Heart left ventricle (tissue), 16 donors: ENCODE measurements at regions not wholly inside any gene's neighbourhood (a gene's known extent, or its start where the extent isn't known, plus 50 kb on each side); places are given as distances from the start of the nearest gene placed in this dataset.

Source experiments
- ATAC-seq, 4 donors: fragments of 200-7000 bp; cut with Tn5 transposase; one replicate each; pipeline ENCODE4 v1.9.1; 2020 to 2022; ENCODE audit warnings: moderate library complexity in 4 of 4, mild to moderate bottlenecking in 3 of 4, moderate number of reproducible peaks in 1 of 4
- DNase-seq, 5 donors: peaks; one replicate each; pipeline ENCODE4 v3.0.0-alpha.2; 2020
- H3K27ac ChIP-seq, 12 donors: fragments of 200-600 bp; sonication (generic) in 4 of 12; one replicate each; pipeline versions ENCODE4 v1.5.0 to v1.8.0; 2016 to 2022; ENCODE audit warnings: mild to moderate bottlenecking in 2 of 12
- H3K27me3 ChIP-seq, 9 donors: fragments of 200-600 bp; sonication (generic) in 2 of 9; one replicate each; pipeline versions ENCODE4 v1.5.1 to v1.8.0; 2016 to 2022; ENCODE audit warnings: mild to moderate bottlenecking in 3 of 9
- H3K36me3 ChIP-seq, 9 donors: fragments of 200-600 bp; sonication (generic) in 2 of 9; one replicate each; pipeline versions ENCODE4 v1.5.0 to v1.8.0; 2018 to 2022; ENCODE audit warnings: mild to moderate bottlenecking in 2 of 9
- H3K4me1 ChIP-seq, 12 donors: fragments of 200-600 bp; sonication (generic) in 4 of 12; one replicate each; pipeline versions ENCODE4 v1.5.0 to v1.8.0; 2016 to 2022; ENCODE audit warnings: mild to moderate bottlenecking in 3 of 12
- H3K4me3 ChIP-seq, 12 donors: fragments of 200-600 bp; sonication (generic) in 4 of 12; one replicate each; pipeline versions ENCODE4 v1.5.0 to v1.8.0; 2017 to 2022; ENCODE audit warnings: mild to moderate bottlenecking in 9 of 12, moderate library complexity in 4 of 12
- H3K9me3 ChIP-seq, 12 donors: fragments of 200-600 bp; sonication (generic) in 4 of 12; one replicate each; pipeline versions ENCODE4 v1.5.0 to v1.8.0; 2016 to 2022; ENCODE audit warnings: mild to moderate bottlenecking in 1 of 12
- CTCF ChIP-seq, 12 donors: fragments of 200-600 bp; sonication (generic) in 4 of 12; IDR thresholded peaks; one replicate each; pipeline versions ENCODE4 v1.5.0 to v1.8.0; 2018 to 2022; ENCODE audit warnings: antibody characterized with exemption in 12 of 12, mild to moderate bottlenecking in 5 of 12
- POLR2A ChIP-seq, 2 donors: fragments of 450-650 bp; IDR thresholded peaks; one replicate each; pipeline ENCODE4 v1.6.1; 2017; ENCODE audit warnings: antibody characterized with exemption in 2 of 2, mild to moderate bottlenecking in 2 of 2, moderate library complexity in 2 of 2
- WGBS, 4 donors: extraction: QIAGEN DNeasy Blood & Tissue Kit in 2 of 4; methylation state at CpG; one replicate each; pipeline versions ENCODE4 v1.1.5 to v1.1.7; 2013 to 2018; 5-methylcytosine and 5-hydroxymethylcytosine counted together
- intact Hi-C, 10 donors: fragments of 100-400 bp; cut with DNase I; formaldehyde crosslinking; loops; one replicate each; pipeline versions ENCODE4 v1.11.1 to v1.14.2; 2022
- donor health status: ischemic (EF 13 %, LVEDD 7.1; RV severe dilation, severe dysfunction).
- donor health status: healthy with polysubstance abuse.
- donor health status: DM: no; HTN: yes; CAD: no.
- donor health status: DM: no; HTN: no; CAD: no.
- donor health status: ischemic (EF 25% LVEDD 6.9; RV normal size, moderate dysfunction).
- donor health status: ischemic (EF 25% LVEDD 5.7; RV mildly dilated, moderate dysfunction).
- donor health status: healthy.
- donor health status: DM: yes; HTN: yes; CAD: no.
- donor health status: ischemic (EF 35%, LVEDD 5.7; RV mildly dilated, moderate dysfunction).
- donor health status: nonischemic (EF 11% LVEDD 7.7; RV severe dilation, severe dysfunction).
- donor health status: DM: yes; HTN: yes; CAD: no.
- donor health status: PGD.
- donor health status: ischemic (EF 29% LVEDD 5.4; RV normal size, mild dysfunction).
- donor health status: nonischemic (EF 23%, LVEDD 6.1; RV moderate dilation, normal function).

DNA sequence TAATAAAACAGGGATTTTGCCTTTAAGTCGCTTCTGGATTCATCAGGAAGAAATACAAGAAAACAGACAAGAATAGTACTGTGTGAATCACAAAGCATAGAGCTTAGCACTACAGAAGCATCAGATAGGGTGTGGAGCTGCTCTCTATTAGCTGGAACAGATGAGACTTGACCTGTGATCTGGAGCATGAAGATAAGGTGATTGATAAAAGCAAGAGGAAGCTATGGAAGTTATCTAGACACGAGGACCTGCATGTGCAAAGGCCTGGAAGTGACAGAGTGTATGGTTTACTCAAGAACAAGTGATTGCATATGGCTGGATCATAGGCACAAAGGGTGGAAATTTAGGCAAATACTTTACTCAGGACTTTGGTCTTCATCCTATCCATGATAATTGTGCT lies 112.9 kb upstream of the MLIP start:
- no peaks in the 10 kb centered on the region for H3K9me3 ChIP-seq
- DNase-seq: no peak
- WGBS, 4 donors: 44 to 60% (median 54%) methylated on average over 2 of the region's 2 CpGs
- H3K27ac ChIP-seq: peak overlapping the region in 1 of 12 donors; percentile 15
- H3K36me3 ChIP-seq: no peaks in the 10 kb centered on the region
- TF ChIP-seq POLR2A (IDR thresholded peaks at IDR 0.05) (no peak), CTCF (IDR thresholded peaks at IDR 0.05) (no peak)
- ATAC-seq: peak in 1 of 4 donors; percentile 17
- H3K27me3 ChIP-seq: no peaks in the 10 kb centered on the region
- H3K4me3 ChIP-seq: no peak overlapping the region
- peaks cover 0 to 23% (median 1%) of the 10 kb centered on the region in 12 donors for H3K4me1 ChIP-seq
- intact Hi-C loops: no loop called here

DNA sequence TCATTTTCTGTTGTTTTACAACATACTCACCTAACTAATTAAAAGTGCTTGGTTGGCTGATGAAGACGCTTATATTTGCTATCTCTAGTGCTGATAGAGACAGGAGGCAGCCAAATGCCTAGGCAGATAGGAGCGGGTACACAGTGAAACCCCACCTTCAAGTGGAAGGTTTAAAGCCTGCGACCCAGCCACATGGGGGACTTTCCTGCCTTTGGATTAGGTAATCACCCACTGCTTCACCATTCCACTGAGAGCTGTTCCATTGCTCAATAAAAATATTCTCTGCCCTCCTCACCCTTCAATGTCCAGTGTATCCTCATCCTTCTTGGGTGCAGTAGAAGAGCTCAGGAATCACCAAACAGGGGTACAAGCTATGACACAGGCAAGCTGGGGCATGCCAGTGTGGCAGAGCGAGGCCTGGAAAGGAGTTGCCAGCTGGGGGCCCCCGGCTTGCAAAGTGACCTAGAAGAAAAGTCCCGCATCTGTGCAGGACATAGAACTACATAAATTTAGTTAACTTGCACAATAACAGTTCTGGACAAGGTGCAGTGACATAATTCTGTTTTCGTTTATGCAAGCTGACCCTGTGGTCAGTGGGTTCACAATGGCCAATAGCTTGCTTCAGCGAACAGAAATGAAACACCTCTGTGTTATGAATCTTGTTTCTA lies 112.0 kb upstream of the MLIP start:
- Histone ChIP-seq H3K27ac (no peak overlapping the region), H3K27me3 (no peaks in the 10 kb centered on the region), H3K36me3 (no peaks in the 10 kb centered on the region), H3K9me3 (no peaks in the 10 kb centered on the region), H3K4me3 (no peak overlapping the region), H3K4me1 (peaks cover 0 to 25% (median 1%) of the 10 kb centered on the region in 12 donors)
- intact Hi-C loops: no loop called here
- TF ChIP-seq POLR2A (IDR thresholded peaks at IDR 0.05) (no peak), CTCF (IDR thresholded peaks at IDR 0.05) (no peak)
- 75 to 82% (median 79%) methylated on average over 8 of the region's 8 CpGs for WGBS, 4 donors
- DNase-seq (no peak), ATAC-seq (peak in 3 of 4 donors; percentile 23 to 41 (median 24))

- Histone ChIP-seq H3K9me3 (no peaks in the 10 kb centered on the region), H3K36me3 (no peaks in the 10 kb centered on the region), H3K27ac (no peak overlapping the region), H3K4me1 (peaks cover 0 to 25% (median 1%) of the 10 kb centered on the region in 12 donors), H3K4me3 (no peak overlapping the region), H3K27me3 (no peaks in the 10 kb centered on the region)
- intact Hi-C loops: no loop called here
- DNase-seq (no peak), ATAC-seq (peak in 2 of 4 donors; percentile 39 to 44)
- 72 to 90% (median 74%) methylated on average over 1 of the region's 1 CpG for WGBS, 4 donors
- TF ChIP-seq POLR2A (IDR thresholded peaks at IDR 0.05): no peak
- TF ChIP-seq CTCF (IDR thresholded peaks at IDR 0.05): no peak
These were observed 109.1 kb upstream of the MLIP start for GRCh38 chr6:54002116-54002515.

GRCh38 chr6:54003316-54003715 lies 107.9 kb upstream of the MLIP start:
- H3K36me3 ChIP-seq: no peaks in the 10 kb centered on the region
- WGBS, 4 donors: 31 to 42% (median 37%) methylated on average over 1 of the region's 1 CpG
- DNase-seq: no peak
- TF ChIP-seq CTCF (IDR thresholded peaks at IDR 0.05) (no peak), POLR2A (IDR thresholded peaks at IDR 0.05) (no peak)
- no peak overlapping the region for H3K27ac ChIP-seq
- no peak for ATAC-seq
- no peaks in the 10 kb centered on the region for H3K27me3 ChIP-seq
- no peaks in the 10 kb centered on the region for H3K9me3 ChIP-seq
- no peak overlapping the region for H3K4me3 ChIP-seq
- intact Hi-C loops: no loop called here
- peaks cover 0 to 24% (median 0%) of the 10 kb centered on the region in 12 donors for H3K4me1 ChIP-seq
